Right hindlimb (tissue), 1 donor: ENCODE measurements at regions not wholly inside any gene's neighbourhood (a gene's known extent, or its start where the extent isn't known, plus 50 kb on each side); places are given as distances from the start of the nearest gene placed in this dataset.

Experiments used
- DNase-seq: peaks from one replicate; pipeline ENCODE4 v3.0.0-alpha.2; 2018

GRCh38 chr13:107370015-107370785 lies 802.3 kb upstream of the ARGLU1 start:
- DNase-seq: no peak

GRCh38 chr13:107367258-107367657 lies 799.3 kb upstream of the ARGLU1 start:
- no peak for DNase-seq

- DNase-seq: no peak
These were observed 797.7 kb upstream of the ARGLU1 start for GRCh38 chr13:107365466-107366215.

- DNase-seq: no peak
These were observed 796.7 kb upstream of the ARGLU1 start for GRCh38 chr13:107364658-107365057.

- no peak for DNase-seq
These were observed 793.7 kb upstream of the ARGLU1 start for GRCh38 chr13:107361666-107362065.

- DNase-seq: no peak
These were observed 792.1 kb upstream of the ARGLU1 start for GRCh38 chr13:107360010-107360409.

GRCh38 chr13:107358866-107359265 lies 790.9 kb upstream of the ARGLU1 start:
- no peak for DNase-seq

GRCh38 chr13:107351305-107351704 lies 783.4 kb upstream of the ARGLU1 start:
- DNase-seq: no peak

- no peak for DNase-seq
These were observed 781.0 kb upstream of the ARGLU1 start for GRCh38 chr13:107348925-107349324.

GRCh38 chr13:107348471-107348870 lies 780.5 kb upstream of the ARGLU1 start:
- DNase-seq: no peak

- DNase-seq: no peak
These were observed 779.9 kb upstream of the ARGLU1 start for GRCh38 chr13:107347641-107348369.

- DNase-seq: no peak
These were observed 774.8 kb upstream of the ARGLU1 start for GRCh38 chr13:107342747-107343146.

GRCh38 chr13:107339209-107339608 lies 771.3 kb upstream of the ARGLU1 start:
- no peak for DNase-seq

- DNase-seq: no peak
These were observed 764.3 kb upstream of the ARGLU1 start for GRCh38 chr13:107332188-107332587.

GRCh38 chr13:107331359-107331758 lies 763.4 kb upstream of the ARGLU1 start:
- DNase-seq: no peak

GRCh38 chr13:107330484-107330883 lies 762.5 kb upstream of the ARGLU1 start:
- no peak for DNase-seq

- no peak for DNase-seq
These were observed 762.1 kb upstream of the ARGLU1 start for GRCh38 chr13:107329991-107330390.

- DNase-seq: no peak
These were observed 756.7 kb upstream of the ARGLU1 start for GRCh38 chr13:107324416-107325204.

- no peak for DNase-seq
These were observed 754.3 kb upstream of the ARGLU1 start for GRCh38 chr13:107322228-107322627.

GRCh38 chr13:107305178-107305577 lies 737.2 kb upstream of the ARGLU1 start:
- no peak for DNase-seq

- DNase-seq: no peak
These were observed 733.9 kb upstream of the ARGLU1 start for GRCh38 chr13:107301724-107302374.

- DNase-seq: no peak
These were observed 731.8 kb upstream of the ARGLU1 start for GRCh38 chr13:107299717-107300116.
